ENCODE measurements at regions not wholly inside any gene's neighbourhood (a gene's known extent, or its start where the extent isn't known, plus 50 kb on each side); places are given as distances from the start of the nearest gene placed in this dataset.

DNA sequence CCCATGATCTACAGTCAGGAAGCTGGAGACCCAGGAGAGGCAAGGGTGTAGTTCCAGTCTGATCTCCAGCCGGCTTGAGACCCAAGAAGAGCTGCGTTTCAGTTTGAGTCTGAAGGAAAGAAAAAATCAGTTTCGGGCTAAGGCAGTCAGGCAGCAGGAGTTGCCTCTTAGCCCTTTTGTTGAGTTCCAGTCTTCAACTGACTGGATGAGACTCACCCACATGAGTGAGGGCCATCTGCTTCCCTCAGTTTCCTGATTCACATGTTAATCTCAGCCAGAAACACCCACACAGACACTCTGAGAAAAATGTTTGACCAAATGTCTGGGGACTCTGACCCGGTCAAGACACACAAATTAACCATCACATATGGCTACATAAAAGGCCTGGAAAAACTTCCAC, 73.6 kb upstream of the ELOVL6 start:
- no peak for DNase-seq

DNA sequence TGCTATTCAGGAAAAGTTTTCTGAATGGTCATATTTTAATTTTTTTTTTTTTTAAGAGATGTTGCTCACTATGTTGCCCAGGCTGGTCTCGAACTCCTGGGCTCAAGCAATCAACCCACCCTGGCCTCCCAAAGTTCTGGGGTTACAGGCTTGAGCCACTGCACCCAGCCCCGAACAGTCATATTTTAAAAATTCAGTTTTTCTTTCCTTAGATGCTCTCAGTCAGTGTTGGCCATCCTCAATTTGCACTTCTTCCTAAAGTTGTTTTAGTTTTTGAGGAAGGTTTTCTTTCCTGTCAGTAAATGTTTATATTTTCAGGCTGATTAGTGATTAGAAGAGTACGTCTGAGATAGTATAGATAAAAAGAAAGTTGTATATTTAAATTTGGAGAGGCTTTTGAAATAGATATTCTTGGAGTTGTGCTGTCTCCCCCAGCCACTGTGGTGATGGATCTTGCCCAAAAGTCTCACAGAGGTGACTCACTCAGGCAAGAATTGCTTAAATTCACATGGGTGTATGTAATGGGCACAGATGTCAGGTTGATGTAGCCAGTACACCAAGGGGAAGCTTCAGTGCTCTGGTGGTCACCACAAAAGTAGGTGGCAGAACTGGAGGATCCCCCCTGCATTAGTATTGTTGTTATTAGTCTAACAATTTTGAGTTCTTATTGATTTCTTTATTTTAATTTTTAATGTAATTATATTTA, 72.2 kb upstream of the ELOVL6 start:
- no peak for DNase-seq

DNA sequence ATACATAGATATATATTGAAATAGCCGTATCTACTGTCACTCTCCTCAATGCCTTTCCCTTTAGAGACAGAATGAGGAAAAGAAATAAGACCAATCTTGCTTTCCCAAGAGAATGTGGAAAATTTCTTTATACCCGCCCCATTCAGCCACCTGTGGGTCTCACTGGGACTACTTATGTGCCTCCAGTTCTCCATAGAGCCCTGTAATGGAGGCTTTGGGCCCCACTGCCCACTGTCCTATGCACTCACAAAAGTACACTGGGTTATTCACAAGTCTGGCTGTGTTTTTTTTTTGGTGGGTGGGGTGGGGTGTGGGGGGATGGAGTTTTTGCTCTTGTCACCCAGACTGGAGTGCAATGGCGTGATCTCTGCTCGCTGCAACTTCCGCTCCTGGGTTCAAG, 70.4 kb upstream of the ELOVL6 start:
- DNase-seq: no peak

DNA sequence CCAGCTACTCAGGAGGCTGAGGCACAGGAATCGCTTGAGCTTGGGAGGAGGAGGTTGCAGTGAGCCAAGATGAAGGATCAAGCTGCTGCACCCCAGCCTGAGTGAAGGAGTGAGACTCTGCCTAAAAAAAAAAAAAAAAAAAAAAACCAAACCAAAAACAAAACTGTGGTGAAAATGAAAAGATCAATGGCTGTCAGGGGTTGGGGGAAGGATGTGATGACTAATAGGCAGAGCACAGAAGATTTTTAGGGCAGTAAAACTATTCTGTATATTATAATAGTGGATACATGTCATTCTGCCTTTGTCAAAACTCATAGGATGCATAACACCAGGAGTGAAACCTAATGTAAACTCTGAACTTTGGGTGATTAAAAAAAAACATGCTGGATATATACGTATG, 69.9 kb upstream of the ELOVL6 start:
- DNase-seq: no peak

DNA sequence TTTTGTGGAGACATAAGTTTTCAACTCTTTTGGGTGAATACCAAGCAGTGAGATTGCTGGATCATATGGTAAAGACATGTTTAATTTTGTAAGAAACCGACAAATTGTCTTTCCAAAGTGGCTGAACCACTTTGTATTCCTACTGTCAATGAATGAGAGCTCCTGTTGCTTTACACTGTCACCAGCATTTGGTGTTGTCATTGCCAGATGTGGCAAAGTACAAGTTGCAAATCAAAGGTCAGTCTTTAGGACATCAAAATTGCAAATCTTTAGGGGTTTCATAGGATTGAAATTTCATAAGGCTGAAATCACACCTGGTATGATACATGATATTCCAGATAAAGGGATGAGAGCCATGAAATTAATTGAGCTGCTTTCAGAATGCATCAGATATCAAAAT, 67.7 kb upstream of the ELOVL6 start:
- no peak for DNase-seq

DNA sequence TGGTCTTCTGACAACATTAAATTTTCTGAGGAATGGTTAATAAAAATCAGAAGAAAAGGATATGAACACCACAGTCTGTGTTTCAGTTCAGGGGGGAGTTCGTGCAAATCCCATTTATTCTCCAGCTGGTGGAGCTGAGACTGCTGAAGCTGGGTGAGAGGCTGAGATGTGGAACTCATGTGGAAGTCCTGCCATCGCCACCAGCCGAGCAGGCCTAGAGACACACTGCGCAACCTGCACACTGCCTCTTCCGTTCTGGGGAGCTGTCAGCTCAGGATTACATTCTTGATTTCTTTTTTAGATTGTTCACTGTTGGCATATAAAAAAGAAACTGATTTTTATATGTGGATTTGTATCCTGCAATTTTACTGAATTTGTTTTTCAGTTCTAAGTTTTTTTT, 66.6 kb upstream of the ELOVL6 start:
- no peak for DNase-seq

DNA sequence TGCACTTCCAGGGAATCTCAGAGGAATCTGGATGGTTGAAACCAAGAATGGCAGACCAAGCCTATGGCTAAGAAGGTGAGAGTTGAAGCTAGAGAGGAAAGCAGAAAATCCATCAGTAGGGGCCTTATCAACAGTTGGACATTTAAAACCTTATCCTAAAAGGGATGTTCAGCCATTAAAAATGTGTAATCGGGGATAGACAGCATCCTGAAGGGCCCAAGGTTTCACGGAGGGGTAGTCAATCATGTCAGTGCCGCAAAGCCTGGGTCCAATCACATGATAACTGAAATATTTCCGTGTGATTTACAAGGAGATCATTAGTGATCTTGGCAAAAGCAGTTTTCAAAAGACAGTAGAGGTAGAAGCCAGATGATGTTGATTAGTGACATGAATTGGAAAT, 61.9 kb upstream of the ELOVL6 start:
- DNase-seq: no peak

DNA sequence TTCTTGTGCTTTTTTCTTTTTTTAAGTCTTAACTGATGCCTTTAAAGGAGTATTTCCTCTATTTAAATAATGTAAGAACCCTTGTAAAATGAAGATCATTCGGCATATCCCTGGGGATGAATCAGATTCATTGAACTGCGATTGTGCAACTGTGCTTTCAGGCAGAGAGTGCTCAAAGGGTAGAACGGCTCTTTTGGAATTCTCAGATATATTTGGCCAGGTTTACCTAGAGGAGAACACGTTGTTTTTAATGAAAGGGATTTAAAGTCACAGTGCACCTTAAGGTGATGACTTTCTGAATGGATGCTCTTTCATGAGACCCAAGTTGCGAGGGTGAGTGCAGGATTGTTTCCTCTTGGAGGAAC, 51.6 kb upstream of the ELOVL6 start:
- no peak for DNase-seq

DNA sequence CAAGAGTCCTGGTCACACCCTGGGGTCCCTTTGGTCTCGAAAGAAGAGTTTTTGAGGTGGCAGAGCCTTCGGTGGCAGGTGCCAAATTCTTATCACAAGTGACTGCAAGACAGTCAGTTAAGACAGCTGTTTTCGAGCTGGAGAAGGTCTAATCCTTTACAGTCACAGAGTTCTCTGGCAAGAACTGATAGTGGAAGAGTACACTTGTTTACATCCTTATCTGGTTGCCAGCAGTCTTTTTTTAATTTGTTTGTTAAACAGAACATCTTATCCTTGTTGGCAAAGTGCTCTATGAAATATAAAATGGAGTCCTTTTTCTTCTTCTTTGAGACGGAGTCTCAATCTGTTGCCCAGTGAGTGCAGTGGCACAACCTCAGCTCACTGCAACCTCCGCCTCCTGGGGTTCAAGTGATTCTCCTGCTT, 50.4 kb upstream of the ELOVL6 start:
- no peak for DNase-seq

Measured in midbrain (tissue), 1 donor.